H1 (cell line): ENCODE measurements at regions not wholly inside any gene's neighbourhood (a gene's known extent, or its start where the extent isn't known, plus 50 kb on each side); places are given as distances from the start of the nearest gene placed in this dataset.

Source experiments
- RFX5 ChIP-seq: IDR thresholded peaks from 2 replicates; pipeline ENCODE4 v1.6.1; 2011; ENCODE audit warnings: low read depth, low read length, improper control_type of control experiment, borderline replicate concordance

- TF ChIP-seq RFX5 = no peak
- TF ChIP-seq, all 59 proteins: peak for 0
These were observed 209.9 kb downstream of the TEX29 start (continued) for GRCh38 chr13:111530137-111530870.
